Mucosa of rectum (tissue), 2 donors: ENCODE measurements at regions not wholly inside any gene's neighbourhood (a gene's known extent, or its start where the extent isn't known, plus 50 kb on each side); places are given as distances from the start of the nearest gene placed in this dataset.
"Not testable (repeated sequence)": the region's sequence is repeated elsewhere in the genome, so short reads cannot be mapped to it uniquely, and the experiment has no call there.

Experiments used
- H3K27ac ChIP-seq, 2 donors: one replicate each; pipeline ENCODE4 v1.7.0; 2013; ENCODE audit warnings: inconsistent platforms in 2 of 2, low read depth in 2 of 2, low read length in 2 of 2
- H3K27me3 ChIP-seq, 2 donors: one replicate each; pipeline ENCODE4 v1.7.0; 2013; ENCODE audit warnings: low read length in 2 of 2; ENCODE audit not compliant: control insufficient read depth in 2 of 2, insufficient read depth in 2 of 2
- H3K36me3 ChIP-seq, 2 donors: one replicate each; pipeline ENCODE4 v1.7.0; 2013; ENCODE audit warnings: low read length in 2 of 2; ENCODE audit not compliant: control insufficient read depth in 2 of 2, insufficient read depth in 2 of 2
- H3K4me1 ChIP-seq, 2 donors: one replicate each; pipeline ENCODE4 v1.7.0; 2013; ENCODE audit warnings: low read length in 2 of 2, mild to moderate bottlenecking in 1 of 2; ENCODE audit not compliant: control insufficient read depth in 2 of 2, insufficient read depth in 2 of 2
- H3K4me3 ChIP-seq, 2 donors: one replicate each; pipeline ENCODE4 v1.7.0; 2013; ENCODE audit warnings: low read length in 2 of 2
- H3K9ac ChIP-seq, 2 donors: one replicate each; pipeline ENCODE4 v1.7.0; 2013; ENCODE audit warnings: low read length in 2 of 2, low read depth in 1 of 2, mild to moderate bottlenecking in 1 of 2
- H3K9me3 ChIP-seq, 2 donors: one replicate each; pipeline ENCODE4 v1.7.0; 2013; ENCODE audit warnings: low read length in 2 of 2; ENCODE audit not compliant: control insufficient read depth in 2 of 2
- donor health status: healthy.
- donor health status: Normal muscosa, but diverticular disease.

DNA sequence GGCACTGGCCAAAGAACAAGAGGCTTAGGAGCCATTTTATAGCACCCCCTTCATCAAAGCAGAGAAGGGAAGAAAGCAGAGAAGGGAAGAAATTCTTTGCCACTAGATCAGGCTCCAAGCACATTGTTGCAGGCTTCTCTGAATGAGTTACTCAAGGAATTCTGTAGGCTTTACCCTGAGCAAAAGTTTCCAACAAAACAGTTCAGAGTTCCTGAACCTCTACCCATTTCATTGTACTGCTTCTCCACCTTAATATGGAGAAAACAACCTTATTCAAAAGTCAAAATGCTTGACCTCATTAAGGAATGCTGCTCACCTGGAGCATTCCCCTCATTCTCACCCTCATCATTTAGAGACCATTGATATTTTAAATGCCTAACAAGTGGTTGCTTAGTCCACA, 115.5 kb upstream of the LOC128125822 start:
- Histone ChIP-seq H3K36me3 (no peaks in the 10 kb centered on the region), H3K27ac (no peak overlapping the region), H3K27me3 (no peaks in the 10 kb centered on the region), H3K4me3 (no peak overlapping the region), H3K4me1 (peaks cover 3 to 4% of the 10 kb centered on the region in 2 donors), H3K9me3 (no peaks in the 10 kb centered on the region), H3K9ac (no peak overlapping the region)

DNA sequence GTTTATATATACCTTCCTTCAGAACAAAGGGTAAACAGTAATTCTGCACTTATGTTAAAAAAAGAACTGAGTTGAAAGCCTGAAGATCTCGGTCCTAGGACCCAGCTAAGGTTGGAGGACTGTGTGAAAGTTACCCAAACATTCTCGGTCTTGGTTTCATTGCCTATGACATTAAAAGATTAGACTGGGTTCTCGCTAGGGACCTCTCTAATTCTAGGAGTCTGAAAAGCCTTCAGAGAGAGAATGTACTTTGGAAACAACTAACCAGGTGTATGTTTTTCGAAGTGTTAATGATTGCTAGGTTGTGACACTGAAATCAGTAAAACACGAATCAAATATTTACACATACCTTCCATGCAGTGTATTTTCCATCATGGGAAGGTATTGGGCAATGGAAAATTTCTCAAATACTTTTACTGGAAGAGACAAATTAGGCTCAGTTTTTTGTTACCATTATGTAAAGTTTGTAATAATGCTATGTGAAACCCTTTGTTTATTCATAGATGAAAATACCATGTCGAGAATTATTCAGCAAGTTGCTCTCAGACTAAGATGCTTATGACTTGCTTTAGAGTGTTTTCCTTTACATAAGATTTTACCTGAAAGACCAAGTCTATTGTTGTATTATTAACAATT, 113.7 kb upstream of the LOC128125822 start:
- Histone ChIP-seq H3K4me3 (peak overlapping the region in 1 of 2 donors; percentile 53), H3K4me1 (peaks cover 3 to 4% of the 10 kb centered on the region in 2 donors), H3K36me3 (no peaks in the 10 kb centered on the region), H3K27me3 (no peaks in the 10 kb centered on the region), H3K9ac (peak overlapping the region in 1 of 2 donors; percentile 60), H3K27ac (peak overlapping the region; percentile 81 to 82), H3K9me3 (no peaks in the 10 kb centered on the region)

DNA sequence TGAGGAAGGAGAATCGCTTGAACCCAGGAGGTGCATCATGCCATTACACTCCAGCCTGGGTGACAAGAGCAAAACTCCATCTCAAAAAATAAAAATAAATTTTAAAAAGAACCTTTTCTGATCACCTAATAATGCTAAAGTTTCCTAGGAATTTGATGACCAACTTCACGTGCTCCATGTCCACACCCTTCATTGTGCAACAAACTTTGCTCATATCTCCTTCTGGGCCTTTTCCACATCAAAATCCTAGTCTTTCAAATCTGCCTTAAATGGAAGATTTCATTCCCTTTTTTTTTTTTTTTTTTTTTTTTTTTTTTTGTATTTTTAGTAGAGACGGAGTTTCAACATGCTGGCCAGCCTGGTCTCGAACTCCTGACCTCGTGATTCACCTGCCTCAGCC, 112.5 kb upstream of the LOC128125822 start:
- Histone ChIP-seq H3K9ac (no peak overlapping the region), H3K4me3 (no peak overlapping the region), H3K9me3 (no peaks in the 10 kb centered on the region), H3K27ac (no peak overlapping the region), H3K27me3 (no peaks in the 10 kb centered on the region), H3K4me1 (peaks cover 3 to 4% of the 10 kb centered on the region in 2 donors), H3K36me3 (no peaks in the 10 kb centered on the region)

DNA sequence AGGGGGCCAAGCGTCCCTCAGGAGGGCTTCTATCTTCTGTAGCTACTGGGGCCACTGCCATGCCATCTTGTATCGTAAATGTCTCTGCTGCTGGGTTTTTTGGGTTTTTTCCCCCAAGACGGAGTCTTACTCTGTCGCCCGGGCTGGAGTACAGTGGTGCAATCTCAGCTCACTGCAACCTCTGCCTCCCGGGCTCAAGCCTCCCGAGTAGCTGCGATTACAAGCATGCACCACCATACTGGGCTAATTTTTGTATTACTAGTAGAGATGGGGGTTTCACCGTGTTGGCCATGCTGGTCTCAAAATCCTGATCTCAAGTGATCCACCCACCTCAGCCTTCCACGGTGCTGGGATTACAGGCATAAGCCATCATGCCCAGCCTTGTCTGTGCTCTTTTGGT, 111.3 kb upstream of the LOC128125822 start:
- no peaks in the 10 kb centered on the region for H3K36me3 ChIP-seq
- no peaks in the 10 kb centered on the region for H3K9me3 ChIP-seq
- no peak overlapping the region for H3K27ac ChIP-seq
- H3K4me3 ChIP-seq, result no peak overlapping the region
- peaks cover 3 to 4% of the 10 kb centered on the region in 2 donors for H3K4me1 ChIP-seq
- H3K27me3 ChIP-seq, result no peaks in the 10 kb centered on the region
- no peak overlapping the region for H3K9ac ChIP-seq

DNA sequence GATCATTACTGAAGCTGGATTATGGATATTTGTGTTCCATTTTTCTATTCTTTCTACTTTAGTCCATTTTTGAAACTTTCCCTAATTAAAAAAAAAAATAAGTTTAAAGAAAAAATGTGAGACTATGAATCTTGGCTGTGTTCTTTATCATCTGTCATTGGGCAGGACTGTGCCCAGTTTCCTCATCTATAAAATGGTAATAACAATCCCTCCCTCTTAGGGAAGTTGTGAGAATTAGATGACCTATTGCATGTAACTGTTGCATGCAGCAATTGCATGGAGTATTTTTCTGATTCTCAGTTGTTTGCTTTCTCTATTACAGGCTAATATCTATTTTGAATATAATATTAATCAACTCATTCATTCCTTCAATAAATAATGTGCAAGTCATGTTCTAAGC, 108.2 kb upstream of the LOC128125822 start:
- Histone ChIP-seq H3K27me3 (no peaks in the 10 kb centered on the region), H3K9me3 (no peaks in the 10 kb centered on the region), H3K4me3 (no peak overlapping the region), H3K36me3 (no peaks in the 10 kb centered on the region), H3K4me1 (peaks cover 0 to under 1% of the 10 kb centered on the region in 2 donors), H3K9ac (no peak overlapping the region), H3K27ac (no peak overlapping the region)

DNA sequence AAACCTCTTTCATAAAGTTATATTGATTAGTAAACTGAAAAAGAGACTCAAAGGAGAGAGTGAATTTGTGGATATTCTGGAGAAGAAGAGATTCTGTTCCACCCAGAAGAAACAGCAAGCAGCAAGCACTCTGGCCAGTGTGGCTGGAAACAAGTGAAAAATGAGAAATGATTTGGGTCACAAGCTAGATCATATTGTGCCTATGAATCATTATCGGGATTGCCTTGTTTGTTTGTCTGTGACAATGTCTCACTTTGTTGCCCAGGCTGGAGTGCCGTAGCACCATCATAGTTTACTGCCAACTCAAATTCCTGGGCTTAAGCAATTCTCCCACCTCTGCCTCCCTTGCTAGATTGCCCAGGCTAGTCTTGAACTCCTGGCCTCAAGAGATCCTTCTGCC, 106.5 kb upstream of the LOC128125822 start:
- H3K27me3 ChIP-seq, result no peaks in the 10 kb centered on the region
- H3K9ac ChIP-seq, result no peak overlapping the region
- no peaks in the 10 kb centered on the region for H3K36me3 ChIP-seq
- H3K4me3 ChIP-seq, result no peak overlapping the region
- H3K9me3 ChIP-seq, result no peaks in the 10 kb centered on the region
- no peaks in the 10 kb centered on the region for H3K4me1 ChIP-seq
- no peak overlapping the region for H3K27ac ChIP-seq

DNA sequence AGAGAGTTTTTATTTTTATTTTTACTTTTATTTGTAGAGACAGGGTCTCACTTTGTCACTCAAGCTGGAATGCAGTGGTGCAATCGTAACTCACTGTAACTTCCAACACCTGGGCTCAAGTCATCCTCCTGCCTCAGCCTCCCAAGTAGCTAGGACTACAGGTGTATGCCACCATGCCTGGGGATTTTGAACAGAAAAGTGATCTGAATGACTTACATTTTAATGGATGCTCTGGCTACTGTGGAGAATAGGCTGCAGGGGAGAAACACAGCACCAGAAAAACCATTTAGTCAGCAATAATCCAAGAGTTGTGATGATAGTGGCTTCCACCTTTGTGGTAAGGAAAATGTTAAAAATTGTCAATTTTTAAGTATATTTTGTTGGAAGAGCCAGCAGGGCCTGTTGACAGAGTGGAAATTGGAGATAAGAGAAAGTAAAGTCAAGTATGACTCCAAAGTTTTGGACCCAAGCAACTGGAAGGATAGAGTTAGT, 106.0 kb upstream of the LOC128125822 start:
- no peak overlapping the region for H3K4me3 ChIP-seq
- no peaks in the 10 kb centered on the region for H3K36me3 ChIP-seq
- H3K4me1 ChIP-seq, result no peaks in the 10 kb centered on the region
- no peaks in the 10 kb centered on the region for H3K9me3 ChIP-seq
- no peaks in the 10 kb centered on the region for H3K27me3 ChIP-seq
- no peak overlapping the region for H3K27ac ChIP-seq
- H3K9ac ChIP-seq, result no peak overlapping the region

DNA sequence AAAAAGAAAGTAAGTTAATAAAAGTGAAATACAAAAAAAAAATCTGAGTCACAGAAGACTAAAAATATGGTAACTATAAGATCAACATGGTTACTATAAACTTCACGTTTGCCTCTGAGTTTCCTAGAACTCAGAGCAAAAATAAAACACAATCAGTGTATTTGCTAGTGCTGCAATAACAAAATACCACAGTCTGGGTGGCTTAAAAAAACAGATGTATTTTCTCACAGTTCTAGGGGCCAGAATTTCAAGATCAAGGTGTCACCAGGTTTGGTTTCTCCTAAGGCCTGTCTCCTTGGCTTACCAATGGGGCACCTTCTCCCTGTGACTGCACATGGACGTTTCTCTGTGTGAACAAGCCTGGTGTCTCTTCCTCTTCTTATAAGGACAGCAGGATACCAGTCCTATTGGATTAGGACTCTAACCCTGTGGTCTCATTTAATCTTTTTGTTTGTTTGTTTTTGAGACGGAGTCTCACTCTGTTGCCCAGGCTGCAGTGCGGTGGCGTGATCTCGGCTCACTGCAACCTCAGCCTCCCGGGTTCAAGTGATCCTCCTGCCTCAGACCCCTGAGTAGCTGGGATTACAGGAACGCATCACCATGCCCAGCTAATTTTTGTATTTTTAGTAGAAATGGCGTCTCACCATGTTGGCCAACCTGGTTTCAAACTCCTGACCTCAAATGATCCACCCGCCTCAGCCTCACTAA, 104.9 kb upstream of the LOC128125822 start:
- no peaks in the 10 kb centered on the region for H3K9me3 ChIP-seq
- no peaks in the 10 kb centered on the region for H3K4me1 ChIP-seq
- H3K27me3 ChIP-seq, result no peaks in the 10 kb centered on the region
- H3K9ac ChIP-seq, result no peak overlapping the region
- no peaks in the 10 kb centered on the region for H3K36me3 ChIP-seq
- H3K27ac ChIP-seq, result no peak overlapping the region
- H3K4me3 ChIP-seq, result no peak overlapping the region

DNA sequence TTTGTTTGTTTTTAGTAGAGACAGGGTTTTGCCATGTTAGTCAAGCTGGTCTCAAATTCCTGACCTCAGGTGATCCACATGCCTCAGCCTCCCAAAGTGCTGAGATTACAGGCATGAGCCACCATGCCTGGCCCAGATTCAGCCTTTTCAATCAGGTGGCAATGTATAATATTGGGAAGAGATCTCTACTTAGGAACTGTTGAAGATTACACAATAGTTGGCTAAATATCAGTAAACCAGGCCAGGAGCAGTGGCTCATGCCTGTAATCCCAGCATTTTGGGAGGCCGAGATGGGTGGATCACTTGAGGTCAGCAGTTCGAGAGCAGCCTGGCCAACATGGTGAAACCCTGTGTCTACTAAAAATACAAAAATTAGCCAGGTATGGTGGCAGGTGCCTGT, 101.1 kb upstream of the LOC128125822 start:
- not testable (repeated sequence) for H3K27ac ChIP-seq, H3K4me1 ChIP-seq, H3K9ac ChIP-seq, H3K9me3 ChIP-seq, H3K4me3 ChIP-seq, H3K36me3 ChIP-seq, H3K27me3 ChIP-seq

DNA sequence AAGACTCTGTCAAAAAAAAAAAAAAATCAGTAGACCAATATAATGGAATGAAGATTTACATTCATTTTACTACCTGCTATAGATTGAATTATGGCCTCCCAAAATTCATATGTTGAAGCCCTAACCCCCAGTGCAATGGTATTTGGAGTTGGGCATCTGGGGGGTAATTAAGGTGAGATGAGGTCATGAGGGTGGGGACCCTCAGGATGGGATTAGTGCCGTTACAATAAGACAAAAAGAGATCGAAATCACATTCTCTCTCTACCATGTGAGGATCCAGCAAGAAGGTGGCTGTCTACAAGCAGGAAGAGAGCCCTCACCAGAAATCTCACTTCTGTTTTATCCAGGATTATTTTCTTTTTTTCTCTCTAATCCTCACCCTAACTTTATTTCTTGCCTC, 100.6 kb upstream of the LOC128125822 start:
- H3K4me3 ChIP-seq, result no peak overlapping the region
- no peaks in the 10 kb centered on the region for H3K36me3 ChIP-seq
- no peaks in the 10 kb centered on the region for H3K27me3 ChIP-seq
- no peaks in the 10 kb centered on the region for H3K4me1 ChIP-seq
- H3K9ac ChIP-seq, result no peak overlapping the region
- H3K9me3 ChIP-seq, result no peaks in the 10 kb centered on the region
- no peak overlapping the region for H3K27ac ChIP-seq
